H1 (cell line): ENCODE measurements at regions not wholly inside any gene's neighbourhood (a gene's known extent, or its start where the extent isn't known, plus 50 kb on each side); places are given as distances from the start of the nearest gene placed in this dataset.
A peak's percentile ranks its signal among the peaks of the same experiment; 100 is the strongest.

Experiments used
- CTCF ChIA-PET: fragments of 300-600 bp; sonication (Branson Sonifier 250); formaldehyde crosslinking; loops from one replicate; lab custom pipeline; 2021; ENCODE audit not compliant: partially characterized antibody; lab: Charles Lee
- POLR2A ChIA-PET: fragments of 300-600 bp; sonication (Branson Sonifier 250); formaldehyde crosslinking; loops from one replicate; lab custom pipeline; 2021; ENCODE audit warnings: inconsistent platforms; ENCODE audit not compliant: partially characterized antibody; lab: Charles Lee
- DNase-seq, 2 experiments: peaks; one replicate each; pipeline versions ENCODE4 v3.0.0 to v3.0.0-alpha.2; 2010 to 2022; ENCODE audit warnings: low spot score in 2 of 2, low read depth in 1 of 2, mixed read lengths in 1 of 2
- FAIRE-seq: peaks from 2 replicates; lab custom pipeline; 2011; peaks lifted over from hg19 to GRCh38; lab: Jason Lieb, UNC
- H2AFZ ChIP-seq: 2 replicates; pipeline ENCODE4 v1.8.1; 2012; ENCODE audit warnings: low read length, inconsistent platforms
- H2AK5ac ChIP-seq: 2 replicates; pipeline ENCODE4 v1.6.1; 2013; ENCODE audit warnings: low read depth, low read length
- H2BK120ac ChIP-seq: replicated peaks from 2 replicates; pipeline ENCODE3; 2013; ENCODE audit warnings: low read depth, low read length, inconsistent platforms
- H2BK12ac ChIP-seq: 2 replicates; pipeline ENCODE4 v1.6.1; 2013; ENCODE audit warnings: low read depth, low read length
- H2BK15ac ChIP-seq: 2 replicates; pipeline ENCODE4 v1.6.1; 2013; ENCODE audit warnings: low read length
- H2BK20ac ChIP-seq: 2 replicates; pipeline ENCODE4 v1.6.1; 2013; ENCODE audit warnings: low read length
- H2BK5ac ChIP-seq: 2 replicates; pipeline ENCODE4 v1.6.1; 2013; ENCODE audit warnings: low read depth, low read length
- H3K14ac ChIP-seq: 2 replicates; pipeline ENCODE4 v1.6.1; 2013; ENCODE audit warnings: inconsistent platforms; ENCODE audit not compliant: insufficient read length
- H3K18ac ChIP-seq: 2 replicates; pipeline ENCODE4 v1.6.1; 2013; ENCODE audit warnings: low read length; ENCODE audit errors: extremely low read depth
- H3K23ac ChIP-seq: 2 replicates; pipeline ENCODE4 v1.6.1; 2013; ENCODE audit warnings: inconsistent platforms; ENCODE audit not compliant: insufficient read length
- H3K23me2 ChIP-seq: 2 replicates; pipeline ENCODE4 v1.6.1; 2013; ENCODE audit warnings: low read depth, low read length
- H3K27ac ChIP-seq: 2 replicates; pipeline ENCODE4 v1.6.1; 2011; ENCODE audit warnings: low read depth, low read length, inconsistent platforms
- H3K27me3 ChIP-seq, 4 experiments: replicated peaks in 1 of 4; 1 replicate in 1 of 4; 2 replicates in 3 of 4; pipeline versions ENCODE4 v1.6.1 to v1.8.1; 2011 to 2013; ENCODE audit warnings: low read length in 3 of 4, mild to moderate bottlenecking in 3 of 4, inconsistent platforms in 2 of 4, mixed read lengths in 2 of 4, moderate library complexity in 1 of 4; ENCODE audit not compliant: control insufficient read depth in 3 of 4, insufficient read depth in 3 of 4; ENCODE audit errors: extremely low read depth in 1 of 4
- H3K36me3 ChIP-seq, 4 experiments: 2 replicates each; pipeline versions ENCODE4 v1.6.1 to v1.8.1; 2011 to 2013; ENCODE audit warnings: mild to moderate bottlenecking in 4 of 4, low read length in 3 of 4, moderate library complexity in 2 of 4, control low read depth in 1 of 4, inconsistent platforms in 1 of 4; ENCODE audit not compliant: insufficient read depth in 4 of 4, control insufficient read depth in 2 of 4
- H3K4ac ChIP-seq: replicated peaks from 2 replicates; pipeline ENCODE3; 2013; ENCODE audit warnings: low read length, low read depth, mixed read lengths, inconsistent platforms; ENCODE audit not compliant: insufficient read length
- H3K4me1 ChIP-seq, 4 experiments: replicated peaks in 1 of 4; 1 replicate in 1 of 4; 2 replicates in 3 of 4; pipeline versions ENCODE4 v1.6.1 to v1.8.1; 2011 to 2013; ENCODE audit warnings: low read length in 3 of 4, inconsistent platforms in 2 of 4, mixed read lengths in 1 of 4; ENCODE audit not compliant: insufficient read depth in 4 of 4, control insufficient read depth in 3 of 4
- H3K4me2 ChIP-seq, 2 experiments: 2 replicates each; pipeline versions ENCODE4 v1.6.1 to v1.8.1; 2011 to 2013; ENCODE audit warnings: low read depth in 2 of 2, low read length in 2 of 2, control low read depth in 1 of 2, inconsistent platforms in 1 of 2, mild to moderate bottlenecking in 1 of 2; ENCODE audit not compliant: insufficient read depth in 1 of 2
- H3K4me3 ChIP-seq, 4 experiments: fragments of 200-600, 300-600 bp in 1 of 4; sonication (generic), shearing (Covaris generic), sonication (Bioruptor Twin) in 1 of 4; 2 replicates each; pipeline versions ENCODE4 v1.5.1 to v1.8.1; 2011 to 2016; ENCODE audit warnings: low read length in 4 of 4, low read depth in 3 of 4, control low read depth in 2 of 4, inconsistent platforms in 2 of 4, mild to moderate bottlenecking in 2 of 4, mixed read lengths in 1 of 4, moderate library complexity in 1 of 4; ENCODE audit not compliant: insufficient read depth in 2 of 4; ENCODE audit errors: extremely low read depth in 1 of 4
- H3K56ac ChIP-seq: replicated peaks from 2 replicates; pipeline ENCODE3; 2013; ENCODE audit warnings: low read depth, mild to moderate bottlenecking, mixed read lengths, low read length, inconsistent platforms; ENCODE audit not compliant: insufficient read length
- H3K79me1 ChIP-seq: 2 replicates; pipeline ENCODE4 v1.6.1; 2013; ENCODE audit warnings: low read depth, low read length, control low read depth
- H3K79me2 ChIP-seq, 2 experiments: 2 replicates each; pipeline versions ENCODE4 v1.6.1 to v1.8.1; 2012 to 2013; ENCODE audit warnings: low read length in 2 of 2, mild to moderate bottlenecking in 2 of 2, inconsistent platforms in 1 of 2; ENCODE audit not compliant: insufficient read depth in 2 of 2, control insufficient read depth in 1 of 2
- H3K9ac ChIP-seq, 4 experiments: replicated peaks in 1 of 4; 1 replicate in 1 of 4; 2 replicates in 3 of 4; pipeline versions ENCODE4 v1.6.1 to v1.8.1; 2011 to 2013; ENCODE audit warnings: low read depth in 3 of 4, low read length in 3 of 4, control low read depth in 2 of 4, mild to moderate bottlenecking in 2 of 4, moderate library complexity in 2 of 4, inconsistent platforms in 1 of 4; ENCODE audit errors: extremely low read depth in 1 of 4
- H3K9me3 ChIP-seq, 2 experiments: 2 replicates each; pipeline versions ENCODE4 v1.6.1 to v1.8.1; 2012 to 2013; ENCODE audit warnings: mild to moderate bottlenecking in 2 of 2, moderate library complexity in 2 of 2, control low read depth in 1 of 2, inconsistent platforms in 1 of 2, low read depth in 1 of 2, low read length in 1 of 2, mixed read lengths in 1 of 2; ENCODE audit not compliant: insufficient read depth in 2 of 2
- H4K20me1 ChIP-seq, 2 experiments: replicated peaks in 1 of 2; 2 replicates each; pipeline versions ENCODE3 to v1.8.1; 2011 to 2013; ENCODE audit warnings: inconsistent platforms in 2 of 2, low read length in 2 of 2, mild to moderate bottlenecking in 1 of 2; ENCODE audit not compliant: insufficient read depth in 2 of 2, control insufficient read depth in 1 of 2
- H4K5ac ChIP-seq: 2 replicates; pipeline ENCODE4 v1.6.1; 2013; ENCODE audit warnings: low read length, low read depth, mixed read lengths, inconsistent platforms; ENCODE audit not compliant: insufficient read length
- H4K8ac ChIP-seq: 2 replicates; pipeline ENCODE4 v1.8.0; 2013; ENCODE audit warnings: mild to moderate bottlenecking, moderate library complexity, low read length, inconsistent platforms; ENCODE audit not compliant: insufficient read depth; ENCODE audit errors: extremely low read depth
- H4K91ac ChIP-seq: replicated peaks from 2 replicates; pipeline ENCODE3; 2013; ENCODE audit warnings: low read length, mixed read lengths, inconsistent platforms; ENCODE audit not compliant: insufficient read length
- CEBPB ChIP-seq: IDR thresholded peaks from 2 replicates; pipeline ENCODE4 v1.6.1; 2012; ENCODE audit warnings: low read depth, low read length
- CHD2 ChIP-seq: IDR thresholded peaks from 2 replicates; pipeline ENCODE4 v1.6.1; 2012; ENCODE audit warnings: low read length, improper control_type of control experiment
- NANOG ChIP-seq: IDR thresholded peaks from 2 replicates; pipeline ENCODE4 v1.6.1; 2011; ENCODE audit warnings: low read length, low read depth, mild to moderate bottlenecking, inconsistent platforms; ENCODE audit not compliant: insufficient read depth, poor library complexity, severe bottlenecking
- RAD21 ChIP-seq, 2 experiments: IDR thresholded peaks in 1 of 2; conservative IDR thresholded peaks in 1 of 2; 2 replicates each; pipeline ENCODE4 v1.6.1; 2011; ENCODE audit warnings: low read depth in 2 of 2, low read length in 2 of 2, improper control_type of control experiment in 1 of 2, inconsistent platforms in 1 of 2, mild to moderate bottlenecking in 1 of 2, moderate library complexity in 1 of 2
- RNF2 ChIP-seq: fragments of 200-900, 300-1000 bp; sonication (generic); IDR thresholded peaks from 2 replicates; pipeline ENCODE4 v1.7.1; 2016; ENCODE audit warnings: borderline replicate concordance, low read depth, mild to moderate bottlenecking, antibody characterized with exemption, low read length; ENCODE audit not compliant: poor library complexity, severe bottlenecking; ENCODE audit errors: missing control alignments
- SP1 ChIP-seq: IDR thresholded peaks from 2 replicates; pipeline ENCODE4 v1.6.1; 2011; ENCODE audit warnings: low read depth, low read length
- TF ChIP-seq, protein P1 (sequence below): IDR thresholded peaks from 2 replicates; pipeline ENCODE4 v1.6.1; 2012; ENCODE audit warnings: low read length, inconsistent platforms
- TF ChIP-seq, protein P2 (sequence below): IDR thresholded peaks from 2 replicates; pipeline ENCODE4 v1.6.1; 2011; ENCODE audit warnings: low read length, improper control_type of control experiment
- TF ChIP-seq, protein P3 (sequence below): IDR thresholded peaks from 2 replicates; pipeline ENCODE4 v1.6.1; 2012; ENCODE audit warnings: inconsistent platforms

DNA sequence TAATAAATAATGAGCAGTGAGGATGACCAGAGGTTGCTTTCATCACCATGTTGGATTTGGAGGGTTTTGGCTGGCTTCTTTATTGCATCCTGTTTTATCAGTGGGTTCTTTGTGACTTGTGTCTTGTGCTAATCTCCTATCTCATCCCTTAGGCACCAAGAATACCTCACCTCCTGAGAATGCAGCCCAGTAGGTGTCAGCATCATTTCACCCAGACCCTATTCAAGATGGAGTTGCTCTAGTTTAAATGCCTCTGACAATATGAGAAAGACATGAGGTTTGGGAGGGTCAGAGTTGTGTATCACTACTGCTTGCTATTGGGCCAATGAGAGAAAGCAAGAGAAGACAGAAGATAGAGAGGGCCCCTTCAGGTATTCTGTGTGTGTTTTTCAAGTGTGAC, 592.2 kb downstream of the ETNK1 start:
- H2BK5ac ChIP-seq, result no peak overlapping the region
- CTCF ChIA-PET, result no interaction called here
- no peak overlapping the region for H3K56ac ChIP-seq
- no peak for FAIRE-seq
- no peak overlapping the region for H2AFZ ChIP-seq
- H4K5ac ChIP-seq, result no peak overlapping the region
- H3K4ac ChIP-seq, result no peak overlapping the region
- H3K9ac ChIP-seq, result no peak overlapping the region
- H2BK12ac ChIP-seq, result no peak overlapping the region
- H3K27ac ChIP-seq, result no peak overlapping the region
- no peaks in the 10 kb centered on the region; the same call in 1 of the 2 replicates for H3K23me2 ChIP-seq
- no peak overlapping the region for H2BK120ac ChIP-seq
- TF ChIP-seq NANOG (no peak), CEBPB (no peak), SP1 (no peak), RAD21 (IDR thresholded peaks at IDR 0.05 in 1 of 2, conservative IDR thresholded peaks at IDR 0.05 in 1 of 2; ENCODE audit: low read depth in 2 of 2, low read length in 2 of 2) (peak; percentile 23 to 34; a peak in 3 of 4 replicates), RNF2 (no peak), CHD2 (no peak)
- TF ChIP-seq, protein P1, sequence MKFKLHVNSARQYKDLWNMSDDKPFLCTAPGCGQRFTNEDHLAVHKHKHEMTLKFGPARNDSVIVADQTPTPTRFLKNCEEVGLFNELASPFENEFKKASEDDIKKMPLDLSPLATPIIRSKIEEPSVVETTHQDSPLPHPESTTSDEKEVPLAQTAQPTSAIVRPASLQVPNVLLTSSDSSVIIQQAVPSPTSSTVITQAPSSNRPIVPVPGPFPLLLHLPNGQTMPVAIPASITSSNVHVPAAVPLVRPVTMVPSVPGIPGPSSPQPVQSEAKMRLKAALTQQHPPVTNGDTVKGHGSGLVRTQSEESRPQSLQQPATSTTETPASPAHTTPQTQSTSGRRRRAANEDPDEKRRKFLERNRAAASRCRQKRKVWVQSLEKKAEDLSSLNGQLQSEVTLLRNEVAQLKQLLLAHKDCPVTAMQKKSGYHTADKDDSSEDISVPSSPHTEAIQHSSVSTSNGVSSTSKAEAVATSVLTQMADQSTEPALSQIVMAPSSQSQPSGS, result no peak
- TF ChIP-seq, protein P2, sequence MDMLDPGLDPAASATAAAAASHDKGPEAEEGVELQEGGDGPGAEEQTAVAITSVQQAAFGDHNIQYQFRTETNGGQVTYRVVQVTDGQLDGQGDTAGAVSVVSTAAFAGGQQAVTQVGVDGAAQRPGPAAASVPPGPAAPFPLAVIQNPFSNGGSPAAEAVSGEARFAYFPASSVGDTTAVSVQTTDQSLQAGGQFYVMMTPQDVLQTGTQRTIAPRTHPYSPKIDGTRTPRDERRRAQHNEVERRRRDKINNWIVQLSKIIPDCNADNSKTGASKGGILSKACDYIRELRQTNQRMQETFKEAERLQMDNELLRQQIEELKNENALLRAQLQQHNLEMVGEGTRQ, result no peak
- TF ChIP-seq, protein P3, sequence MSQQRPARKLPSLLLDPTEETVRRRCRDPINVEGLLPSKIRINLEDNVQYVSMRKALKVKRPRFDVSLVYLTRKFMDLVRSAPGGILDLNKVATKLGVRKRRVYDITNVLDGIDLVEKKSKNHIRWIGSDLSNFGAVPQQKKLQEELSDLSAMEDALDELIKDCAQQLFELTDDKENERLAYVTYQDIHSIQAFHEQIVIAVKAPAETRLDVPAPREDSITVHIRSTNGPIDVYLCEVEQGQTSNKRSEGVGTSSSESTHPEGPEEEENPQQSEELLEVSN, result no peak
- H3K79me2 ChIP-seq, result no peaks in the 10 kb centered on the region
- DNase-seq, result no peak
- peaks cover 0 to 1% (median 0%) of the 10 kb centered on the region in 4 experiments; a peak in 1 of 7 replicates for H3K27me3 ChIP-seq
- H3K18ac ChIP-seq, result no peak overlapping the region
- no peaks in the 10 kb centered on the region for H3K79me1 ChIP-seq
- H3K4me2 ChIP-seq, result no peak overlapping the region
- H3K4me3 ChIP-seq, result no peak overlapping the region
- H2BK15ac ChIP-seq, result no peak overlapping the region
- no peak overlapping the region for H4K91ac ChIP-seq
- H2AK5ac ChIP-seq, result no peak overlapping the region
- H3K23ac ChIP-seq, result no peak overlapping the region
- H4K20me1 ChIP-seq, result no peaks in the 10 kb centered on the region
- H2BK20ac ChIP-seq, result no peak overlapping the region
- peaks cover 8 to 15% of the 10 kb centered on the region in 2 experiments for H3K9me3 ChIP-seq
- H3K14ac ChIP-seq, result no peak overlapping the region
- H3K36me3 ChIP-seq, result no peaks in the 10 kb centered on the region; a peak in 1 of 8 replicates
- no peaks in the 10 kb centered on the region for H3K4me1 ChIP-seq
- POLR2A ChIA-PET, result no interaction called here
- no peak overlapping the region for H4K8ac ChIP-seq
